Astrocyte (in vitro differentiated cells and primary cell): ENCODE measurements at regions not wholly inside any gene's neighbourhood (a gene's known extent, or its start where the extent isn't known, plus 50 kb on each side); places are given as distances from the start of the nearest gene placed in this dataset.

ENCODE experiments used
- EZH2 ChIP-seq: IDR thresholded peaks from 2 replicates; pipeline ENCODE4 v1.6.1; 2012; ENCODE audit warnings: mild to moderate bottlenecking, low read length, inconsistent platforms; ENCODE audit not compliant: insufficient read depth
- TF ChIP-seq, protein P1 (sequence below): IDR thresholded peaks from 2 replicates; pipeline ENCODE4 v1.5.1; 2011; ENCODE audit warnings: low read depth, mild to moderate bottlenecking, inconsistent platforms, low read length, moderate library complexity; ENCODE audit not compliant: insufficient read depth

DNA sequence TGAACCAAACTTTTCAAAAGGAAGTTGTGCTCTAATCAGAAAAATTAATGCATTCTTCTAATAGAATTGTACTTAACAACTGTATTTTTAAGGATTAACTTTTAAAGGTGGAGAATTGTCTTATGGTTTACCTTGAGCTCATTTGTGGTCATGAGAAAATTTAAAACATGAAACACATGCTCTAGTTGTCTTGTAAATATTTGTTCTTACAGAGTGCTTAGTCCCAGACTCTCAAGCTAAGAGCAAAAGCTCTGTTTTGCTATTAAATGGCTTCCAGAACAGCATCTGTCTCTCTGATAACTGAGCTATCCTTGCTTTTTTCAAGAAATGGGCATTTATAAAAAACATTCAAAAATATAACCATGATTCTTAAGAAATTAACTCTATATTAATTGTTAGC lies 512.2 kb upstream of the SYNCRIP start:
- TF ChIP-seq, protein P1, sequence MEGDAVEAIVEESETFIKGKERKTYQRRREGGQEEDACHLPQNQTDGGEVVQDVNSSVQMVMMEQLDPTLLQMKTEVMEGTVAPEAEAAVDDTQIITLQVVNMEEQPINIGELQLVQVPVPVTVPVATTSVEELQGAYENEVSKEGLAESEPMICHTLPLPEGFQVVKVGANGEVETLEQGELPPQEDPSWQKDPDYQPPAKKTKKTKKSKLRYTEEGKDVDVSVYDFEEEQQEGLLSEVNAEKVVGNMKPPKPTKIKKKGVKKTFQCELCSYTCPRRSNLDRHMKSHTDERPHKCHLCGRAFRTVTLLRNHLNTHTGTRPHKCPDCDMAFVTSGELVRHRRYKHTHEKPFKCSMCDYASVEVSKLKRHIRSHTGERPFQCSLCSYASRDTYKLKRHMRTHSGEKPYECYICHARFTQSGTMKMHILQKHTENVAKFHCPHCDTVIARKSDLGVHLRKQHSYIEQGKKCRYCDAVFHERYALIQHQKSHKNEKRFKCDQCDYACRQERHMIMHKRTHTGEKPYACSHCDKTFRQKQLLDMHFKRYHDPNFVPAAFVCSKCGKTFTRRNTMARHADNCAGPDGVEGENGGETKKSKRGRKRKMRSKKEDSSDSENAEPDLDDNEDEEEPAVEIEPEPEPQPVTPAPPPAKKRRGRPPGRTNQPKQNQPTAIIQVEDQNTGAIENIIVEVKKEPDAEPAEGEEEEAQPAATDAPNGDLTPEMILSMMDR, result no peak
- no peak for TF ChIP-seq EZH2
